H1 (cell line): ENCODE measurements at regions not wholly inside any gene's neighbourhood (a gene's known extent, or its start where the extent isn't known, plus 50 kb on each side); places are given as distances from the start of the nearest gene placed in this dataset.

Experiments
- CTCF ChIA-PET: fragments of 300-600 bp; sonication (Branson Sonifier 250); formaldehyde crosslinking; loops from one replicate; lab custom pipeline; 2021; ENCODE audit not compliant: partially characterized antibody; lab: Charles Lee
- POLR2A ChIA-PET: fragments of 300-600 bp; sonication (Branson Sonifier 250); formaldehyde crosslinking; loops from one replicate; lab custom pipeline; 2021; ENCODE audit warnings: inconsistent platforms; ENCODE audit not compliant: partially characterized antibody; lab: Charles Lee
- DNase-seq, 2 experiments: peaks; one replicate each; pipeline versions ENCODE4 v3.0.0 to v3.0.0-alpha.2; 2010 to 2022; ENCODE audit warnings: low spot score in 2 of 2, low read depth in 1 of 2, mixed read lengths in 1 of 2
- FAIRE-seq: peaks from 2 replicates; lab custom pipeline; 2011; peaks lifted over from hg19 to GRCh38; lab: Jason Lieb, UNC
- H2AFZ ChIP-seq: 2 replicates; pipeline ENCODE4 v1.8.1; 2012; ENCODE audit warnings: low read length, inconsistent platforms
- H2AK5ac ChIP-seq: 2 replicates; pipeline ENCODE4 v1.6.1; 2013; ENCODE audit warnings: low read depth, low read length
- H2BK120ac ChIP-seq: replicated peaks from 2 replicates; pipeline ENCODE3; 2013; ENCODE audit warnings: low read depth, low read length, inconsistent platforms
- H2BK12ac ChIP-seq: 2 replicates; pipeline ENCODE4 v1.6.1; 2013; ENCODE audit warnings: low read depth, low read length
- H2BK15ac ChIP-seq: 2 replicates; pipeline ENCODE4 v1.6.1; 2013; ENCODE audit warnings: low read length
- H2BK20ac ChIP-seq: 2 replicates; pipeline ENCODE4 v1.6.1; 2013; ENCODE audit warnings: low read length
- H2BK5ac ChIP-seq: 2 replicates; pipeline ENCODE4 v1.6.1; 2013; ENCODE audit warnings: low read depth, low read length
- H3K14ac ChIP-seq: 2 replicates; pipeline ENCODE4 v1.6.1; 2013; ENCODE audit warnings: inconsistent platforms; ENCODE audit not compliant: insufficient read length
- H3K18ac ChIP-seq: 2 replicates; pipeline ENCODE4 v1.6.1; 2013; ENCODE audit warnings: low read length; ENCODE audit errors: extremely low read depth
- H3K23ac ChIP-seq: 2 replicates; pipeline ENCODE4 v1.6.1; 2013; ENCODE audit warnings: inconsistent platforms; ENCODE audit not compliant: insufficient read length
- H3K23me2 ChIP-seq: 2 replicates; pipeline ENCODE4 v1.6.1; 2013; ENCODE audit warnings: low read depth, low read length
- H3K27ac ChIP-seq: 2 replicates; pipeline ENCODE4 v1.6.1; 2011; ENCODE audit warnings: low read depth, low read length, inconsistent platforms
- H3K27me3 ChIP-seq, 4 experiments: replicated peaks in 1 of 4; 1 replicate in 1 of 4; 2 replicates in 3 of 4; pipeline versions ENCODE4 v1.6.1 to v1.8.1; 2011 to 2013; ENCODE audit warnings: low read length in 3 of 4, mild to moderate bottlenecking in 3 of 4, inconsistent platforms in 2 of 4, mixed read lengths in 2 of 4, moderate library complexity in 1 of 4; ENCODE audit not compliant: control insufficient read depth in 3 of 4, insufficient read depth in 3 of 4; ENCODE audit errors: extremely low read depth in 1 of 4
- H3K36me3 ChIP-seq, 4 experiments: 2 replicates each; pipeline versions ENCODE4 v1.6.1 to v1.8.1; 2011 to 2013; ENCODE audit warnings: mild to moderate bottlenecking in 4 of 4, low read length in 3 of 4, moderate library complexity in 2 of 4, control low read depth in 1 of 4, inconsistent platforms in 1 of 4; ENCODE audit not compliant: insufficient read depth in 4 of 4, control insufficient read depth in 2 of 4
- H3K4ac ChIP-seq: replicated peaks from 2 replicates; pipeline ENCODE3; 2013; ENCODE audit warnings: low read length, low read depth, mixed read lengths, inconsistent platforms; ENCODE audit not compliant: insufficient read length
- H3K4me1 ChIP-seq, 4 experiments: replicated peaks in 1 of 4; 1 replicate in 1 of 4; 2 replicates in 3 of 4; pipeline versions ENCODE4 v1.6.1 to v1.8.1; 2011 to 2013; ENCODE audit warnings: low read length in 3 of 4, inconsistent platforms in 2 of 4, mixed read lengths in 1 of 4; ENCODE audit not compliant: insufficient read depth in 4 of 4, control insufficient read depth in 3 of 4
- H3K4me2 ChIP-seq, 2 experiments: 2 replicates each; pipeline versions ENCODE4 v1.6.1 to v1.8.1; 2011 to 2013; ENCODE audit warnings: low read depth in 2 of 2, low read length in 2 of 2, control low read depth in 1 of 2, inconsistent platforms in 1 of 2, mild to moderate bottlenecking in 1 of 2; ENCODE audit not compliant: insufficient read depth in 1 of 2
- H3K4me3 ChIP-seq, 4 experiments: fragments of 200-600, 300-600 bp in 1 of 4; sonication (generic), shearing (Covaris generic), sonication (Bioruptor Twin) in 1 of 4; 2 replicates each; pipeline versions ENCODE4 v1.5.1 to v1.8.1; 2011 to 2016; ENCODE audit warnings: low read length in 4 of 4, low read depth in 3 of 4, control low read depth in 2 of 4, inconsistent platforms in 2 of 4, mild to moderate bottlenecking in 2 of 4, mixed read lengths in 1 of 4, moderate library complexity in 1 of 4; ENCODE audit not compliant: insufficient read depth in 2 of 4; ENCODE audit errors: extremely low read depth in 1 of 4
- H3K56ac ChIP-seq: replicated peaks from 2 replicates; pipeline ENCODE3; 2013; ENCODE audit warnings: low read depth, mild to moderate bottlenecking, mixed read lengths, low read length, inconsistent platforms; ENCODE audit not compliant: insufficient read length
- H3K79me1 ChIP-seq: 2 replicates; pipeline ENCODE4 v1.6.1; 2013; ENCODE audit warnings: low read depth, low read length, control low read depth
- H3K79me2 ChIP-seq, 2 experiments: 2 replicates each; pipeline versions ENCODE4 v1.6.1 to v1.8.1; 2012 to 2013; ENCODE audit warnings: low read length in 2 of 2, mild to moderate bottlenecking in 2 of 2, inconsistent platforms in 1 of 2; ENCODE audit not compliant: insufficient read depth in 2 of 2, control insufficient read depth in 1 of 2
- H3K9ac ChIP-seq, 4 experiments: replicated peaks in 1 of 4; 1 replicate in 1 of 4; 2 replicates in 3 of 4; pipeline versions ENCODE4 v1.6.1 to v1.8.1; 2011 to 2013; ENCODE audit warnings: low read depth in 3 of 4, low read length in 3 of 4, control low read depth in 2 of 4, mild to moderate bottlenecking in 2 of 4, moderate library complexity in 2 of 4, inconsistent platforms in 1 of 4; ENCODE audit errors: extremely low read depth in 1 of 4
- H3K9me3 ChIP-seq, 2 experiments: 2 replicates each; pipeline versions ENCODE4 v1.6.1 to v1.8.1; 2012 to 2013; ENCODE audit warnings: mild to moderate bottlenecking in 2 of 2, moderate library complexity in 2 of 2, control low read depth in 1 of 2, inconsistent platforms in 1 of 2, low read depth in 1 of 2, low read length in 1 of 2, mixed read lengths in 1 of 2; ENCODE audit not compliant: insufficient read depth in 2 of 2
- H4K20me1 ChIP-seq, 2 experiments: replicated peaks in 1 of 2; 2 replicates each; pipeline versions ENCODE3 to v1.8.1; 2011 to 2013; ENCODE audit warnings: inconsistent platforms in 2 of 2, low read length in 2 of 2, mild to moderate bottlenecking in 1 of 2; ENCODE audit not compliant: insufficient read depth in 2 of 2, control insufficient read depth in 1 of 2
- H4K5ac ChIP-seq: 2 replicates; pipeline ENCODE4 v1.6.1; 2013; ENCODE audit warnings: low read length, low read depth, mixed read lengths, inconsistent platforms; ENCODE audit not compliant: insufficient read length
- H4K8ac ChIP-seq: 2 replicates; pipeline ENCODE4 v1.8.0; 2013; ENCODE audit warnings: mild to moderate bottlenecking, moderate library complexity, low read length, inconsistent platforms; ENCODE audit not compliant: insufficient read depth; ENCODE audit errors: extremely low read depth
- H4K91ac ChIP-seq: replicated peaks from 2 replicates; pipeline ENCODE3; 2013; ENCODE audit warnings: low read length, mixed read lengths, inconsistent platforms; ENCODE audit not compliant: insufficient read length
- CREB1 ChIP-seq: IDR thresholded peaks from 2 replicates; pipeline ENCODE4 v1.6.1; 2012; ENCODE audit warnings: inconsistent platforms
- CTCF ChIP-seq, 3 experiments: IDR thresholded peaks; 1 replicate in 2 of 3; 2 replicates in 1 of 3; pipeline versions ENCODE4 v1.5.1 to v1.6.1; 2011; ENCODE audit warnings: low read length in 3 of 3, mild to moderate bottlenecking in 3 of 3, inconsistent platforms in 2 of 3, low read depth in 1 of 3, moderate library complexity in 1 of 3; ENCODE audit not compliant: insufficient read depth in 1 of 3; ENCODE audit errors: control extremely low read depth in 1 of 3
- GABPA ChIP-seq: IDR thresholded peaks from 2 replicates; pipeline ENCODE4 v1.6.1; 2011; ENCODE audit warnings: mild to moderate bottlenecking, low read length, moderate library complexity, borderline replicate concordance; ENCODE audit not compliant: insufficient read depth
- JUN ChIP-seq: IDR thresholded peaks from 2 replicates; pipeline ENCODE4 v1.6.1; 2011; ENCODE audit warnings: low read depth, mild to moderate bottlenecking, improper control_type of control experiment, low read length
- JUND ChIP-seq: IDR thresholded peaks from 2 replicates; pipeline ENCODE4 v1.6.1; 2011; ENCODE audit warnings: mild to moderate bottlenecking, improper control_type of control experiment, low read length
- KDM1A ChIP-seq: fragments of 200-600, 300-600 bp; sonication (generic); IDR thresholded peaks from 2 replicates; pipeline ENCODE4 v1.7.1; 2016; ENCODE audit warnings: mild to moderate bottlenecking, low read length, borderline replicate concordance
- MAFK ChIP-seq: IDR thresholded peaks from 2 replicates; pipeline ENCODE4 v1.6.1; 2012; ENCODE audit warnings: low read depth, mild to moderate bottlenecking, improper control_type of control experiment, low read length
- NRF1 ChIP-seq: IDR thresholded peaks from 2 replicates; pipeline ENCODE4 v1.6.1; 2011; ENCODE audit warnings: mild to moderate bottlenecking, low read depth, low read length, improper control_type of control experiment
- POU5F1 ChIP-seq: IDR thresholded peaks from 2 replicates; pipeline ENCODE4 v1.6.1; 2011; ENCODE audit warnings: low read depth, mild to moderate bottlenecking, low read length, moderate library complexity
- SIN3A ChIP-seq, 2 experiments: IDR thresholded peaks in 1 of 2; conservative IDR thresholded peaks in 1 of 2; 2 replicates each; pipeline ENCODE4 v1.6.1; 2011 to 2012; ENCODE audit warnings: low read length in 2 of 2, improper control_type of control experiment in 1 of 2, low read depth in 1 of 2, mild to moderate bottlenecking in 1 of 2
- SIRT6 ChIP-seq: IDR thresholded peaks from one replicate; pipeline ENCODE4 v1.7.1; 2012; ENCODE audit warnings: low read length, inconsistent platforms
- TAF7 ChIP-seq: optimal IDR thresholded peaks from 2 replicates; pipeline ENCODE3; 2011; ENCODE audit warnings: low read depth, mild to moderate bottlenecking, inconsistent platforms, low read length, moderate library complexity, borderline replicate concordance
- TBP ChIP-seq: IDR thresholded peaks from 2 replicates; pipeline ENCODE4 v1.6.1; 2011; ENCODE audit warnings: low read depth, low read length, improper control_type of control experiment
- WGBS, 2 experiments: shearing (Covaris generic) in 1 of 2; methylation state at CpG; one replicate each; pipeline versions ENCODE4 v1.1.6 to v1.1.7; 2013 to 2015; ENCODE audit warnings: low lambda C conversion rate in 2 of 2, mixed read lengths in 2 of 2, inconsistent platforms in 1 of 2, low coverage in 1 of 2, missing lambda C conversion rate in 1 of 2; ENCODE audit not compliant: insufficient replicate concordance in 2 of 2, insufficient coverage in 1 of 2, insufficient read length in 1 of 2; ENCODE audit errors: extremely low coverage in 1 of 2, missing lambda C conversion rate in 1 of 2; 5-methylcytosine and 5-hydroxymethylcytosine counted together

GRCh38 chr7:96910486-96910885 is 94.9 kb upstream of the DLX6 start:
- 90% methylated on average over 3 of the region's 3 CpGs; no CpG with 5 or more reads in 1 of the 2 experiments for WGBS, 2 experiments
- no peak for FAIRE-seq
- TF ChIP-seq JUND = no peak
- TF ChIP-seq GABPA = no peak
- TF ChIP-seq TAF7 = no peak
- no peak for TF ChIP-seq MAFK
- TF ChIP-seq JUN = no peak
- TF ChIP-seq NRF1 = no peak
- TF ChIP-seq SIN3A (conservative IDR thresholded peaks at IDR 0.05 in 1 of 2, IDR thresholded peaks at IDR 0.05 in 1 of 2; ENCODE audit: low read depth in 1 of 2, low read length in 2 of 2) = no peak
- no peak for TF ChIP-seq TBP
- TF ChIP-seq KDM1A = no peak
- TF ChIP-seq CTCF (IDR thresholded peaks at IDR 0.05; ENCODE audit: control extremely low read depth in 1 of 3, insufficient read depth in 1 of 3, low read depth in 1 of 3, low read length in 3 of 3) = no peak
- TF ChIP-seq SIRT6 = no peak
- TF ChIP-seq POU5F1 = no peak
- TF ChIP-seq CREB1 = no peak

More at GRCh38 chr7:96910486-96910885, 94.9 kb upstream of the DLX6 start:
- H3K4ac ChIP-seq = no peak overlapping the region
- no peak overlapping the region for H3K9ac ChIP-seq
- no peaks in the 10 kb centered on the region for H3K4me1 ChIP-seq
- no peaks in the 10 kb centered on the region for H3K79me1 ChIP-seq
- H2AK5ac ChIP-seq = no peak overlapping the region
- no peak overlapping the region for H4K8ac ChIP-seq
- H3K27ac ChIP-seq = no peak overlapping the region
- H3K36me3 ChIP-seq = no peaks in the 10 kb centered on the region
- no peak overlapping the region for H2BK5ac ChIP-seq
- no peak overlapping the region for H4K91ac ChIP-seq
- no peak overlapping the region for H3K18ac ChIP-seq
- no peaks in the 10 kb centered on the region for H4K20me1 ChIP-seq
- H3K23ac ChIP-seq = no peak overlapping the region
- no peak overlapping the region for H3K4me3 ChIP-seq
- DNase-seq = no peak
- H3K23me2 ChIP-seq = no peaks in the 10 kb centered on the region
- no peaks in the 10 kb centered on the region for H3K27me3 ChIP-seq
- no peaks in the 10 kb centered on the region for H3K79me2 ChIP-seq
- H2AFZ ChIP-seq = no peak overlapping the region
- H2BK120ac ChIP-seq = no peak overlapping the region
- ChIA-PET CTCF (interaction anchor here (0.6 kb wide), 1 partner anchor 94 kb away, joined by 6 read pairs; no protein-coding TSS in a partner anchor), POLR2A (no interaction called here)
- no peak overlapping the region for H4K5ac ChIP-seq
- H2BK20ac ChIP-seq = no peak overlapping the region
- H3K4me2 ChIP-seq = no peak overlapping the region
- H2BK15ac ChIP-seq = no peak overlapping the region
- H2BK12ac ChIP-seq = no peak overlapping the region
- H3K56ac ChIP-seq = no peak overlapping the region
- no peaks in the 10 kb centered on the region; a peak in 1 of 4 replicates for H3K9me3 ChIP-seq
- H3K14ac ChIP-seq = no peak overlapping the region
